BE2C (cell line): ENCODE measurements at regions not wholly inside any gene's neighbourhood (a gene's known extent, or its start where the extent isn't known, plus 50 kb on each side); places are given as distances from the start of the nearest gene placed in this dataset.
"Not testable (repeated sequence)": the region's sequence is repeated elsewhere in the genome, so short reads cannot be mapped to it uniquely, and the experiment has no call there.

Experiments used
- DNase-seq: peaks from one replicate; pipeline ENCODE4 v3.0.0-alpha.2; 2020
- H3K27me3 ChIP-seq: fragments of 250-450 bp; sonication (Bioruptor Pico); 2 replicates; pipeline ENCODE4 v1.5.1; 2020; ENCODE audit warnings: mild to moderate bottlenecking
- H3K36me3 ChIP-seq: fragments of 250-450 bp; sonication (Bioruptor Pico); 2 replicates; pipeline ENCODE4 v1.5.1; 2020; ENCODE audit warnings: mild to moderate bottlenecking
- H3K4me1 ChIP-seq: fragments of 250-450 bp; sonication (Bioruptor Pico); 2 replicates; pipeline ENCODE4 v1.5.1; 2020
- H3K4me3 ChIP-seq: 2 replicates; pipeline ENCODE4 v1.5.1; 2011; ENCODE audit warnings: low read depth, low read length
- H3K9me3 ChIP-seq: fragments of 250-450 bp; sonication (Bioruptor Pico); 2 replicates; pipeline ENCODE4 v1.5.1; 2020
- CTCF ChIP-seq: IDR thresholded peaks from 2 replicates; pipeline ENCODE4 v1.5.1; 2012; ENCODE audit warnings: mild to moderate bottlenecking, low read depth, low read length

DNA sequence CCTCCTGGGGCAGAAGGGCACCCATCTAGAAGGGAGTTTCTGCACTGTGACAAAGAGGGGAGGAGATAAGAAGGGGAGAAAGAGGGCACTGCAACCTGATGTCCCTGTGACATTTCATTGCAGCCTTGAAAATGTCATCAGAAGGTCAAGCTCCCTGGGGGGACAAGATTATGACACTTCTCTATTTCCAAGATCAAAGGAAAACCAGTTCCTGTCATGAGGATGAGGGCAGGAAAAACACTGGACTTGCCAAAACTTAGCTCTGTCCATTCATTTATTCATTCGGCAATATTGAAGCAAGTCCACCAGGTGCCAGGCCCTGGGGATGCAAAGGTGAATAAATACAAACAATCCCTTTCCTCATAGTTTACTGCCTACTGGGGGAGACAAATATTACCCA, 138.4 kb upstream of the CDKN3 start:
- no peaks in the 10 kb centered on the region for H3K9me3 ChIP-seq
- TF ChIP-seq CTCF = no peak

GRCh38 chr14:54259821-54260220, 137.0 kb upstream of the CDKN3 start:
- H3K4me3 ChIP-seq = no peak overlapping the region
- H3K4me1 ChIP-seq = no peaks in the 10 kb centered on the region
- no peaks in the 10 kb centered on the region for H3K27me3 ChIP-seq
- H3K36me3 ChIP-seq = no peaks in the 10 kb centered on the region
- no peak for TF ChIP-seq CTCF
- no peak for DNase-seq
- no peaks in the 10 kb centered on the region for H3K9me3 ChIP-seq

More for the DNA sequence above, 138.4 kb upstream of the CDKN3 start:
- Histone ChIP-seq H3K4me1 (no peaks in the 10 kb centered on the region), H3K27me3 (no peaks in the 10 kb centered on the region), H3K36me3 (no peaks in the 10 kb centered on the region), H3K4me3 (no peak overlapping the region)
- no peak for DNase-seq

GRCh38 chr14:54261283-54261682, 135.5 kb upstream of the CDKN3 start:
- no peaks in the 10 kb centered on the region for H3K4me1 ChIP-seq
- TF ChIP-seq CTCF = no peak
- no peak overlapping the region for H3K4me3 ChIP-seq
- H3K27me3 ChIP-seq = no peaks in the 10 kb centered on the region
- no peaks in the 10 kb centered on the region for H3K9me3 ChIP-seq
- no peak for DNase-seq
- H3K36me3 ChIP-seq = no peaks in the 10 kb centered on the region

- not testable (repeated sequence) for DNase-seq, H3K27me3 ChIP-seq, H3K36me3 ChIP-seq, H3K4me1 ChIP-seq, H3K4me3 ChIP-seq, H3K9me3 ChIP-seq
Observed at GRCh38 chr14:54266616-54267015, 130.2 kb upstream of the CDKN3 start.

GRCh38 chr14:54267172-54267571, 129.6 kb upstream of the CDKN3 start:
- no peaks in the 10 kb centered on the region for H3K36me3 ChIP-seq
- no peak for TF ChIP-seq CTCF
- DNase-seq = no peak
- no peaks in the 10 kb centered on the region for H3K27me3 ChIP-seq
- H3K4me1 ChIP-seq = no peaks in the 10 kb centered on the region
- H3K4me3 ChIP-seq = no peak overlapping the region
- no peaks in the 10 kb centered on the region for H3K9me3 ChIP-seq

GRCh38 chr14:54275997-54276725, 120.6 kb upstream of the CDKN3 start:
- no peak for DNase-seq
- Histone ChIP-seq H3K4me1 (peaks cover 7% of the 10 kb centered on the region; the same call in 1 of the 2 replicates), H3K9me3 (no peaks in the 10 kb centered on the region), H3K4me3 (no peak overlapping the region), H3K27me3 (no peaks in the 10 kb centered on the region), H3K36me3 (no peaks in the 10 kb centered on the region)
- no peak for TF ChIP-seq CTCF
